Endothelial cell of umbilical vein (primary cell): ENCODE measurements at regions not wholly inside any gene's neighbourhood (a gene's known extent, or its start where the extent isn't known, plus 50 kb on each side); places are given as distances from the start of the nearest gene placed in this dataset.

Experiments used
- BruUV-seq: library from RNA; stranded (reverse); fragments of 400-500 nt; replicated peaks from 2 replicates; lab custom pipeline; 2021; lab: Mats Ljungman, UMichigan
- CTCF ChIA-PET: fragments of 300-600, 350-600 bp; sonication (Branson Sonifier 250); formaldehyde crosslinking; loops from one replicate; lab custom pipeline; 2021; ENCODE audit warnings: antibody characterized with exemption, inconsistent platforms; lab: Charles Lee
- POLR2A ChIA-PET: fragments of 300-600, 350-600 bp; sonication (Branson Sonifier 250); formaldehyde crosslinking; loops from one replicate; lab custom pipeline; 2021; ENCODE audit warnings: antibody characterized with exemption, inconsistent platforms; lab: Charles Lee
- DNase-seq: peaks from one replicate; pipeline ENCODE4 v3.0.0-alpha.2; 2011; ENCODE audit warnings: low read depth, low spot score
- FAIRE-seq: peaks from 2 replicates; lab custom pipeline; 2011; peaks lifted over from hg19 to GRCh38; lab: Jason Lieb, UNC
- H2AFZ ChIP-seq: 2 replicates; pipeline ENCODE4 v1.6.0; 2012; ENCODE audit warnings: low read depth, low read length, control low read depth, inconsistent platforms
- H3K27ac ChIP-seq: 2 replicates; pipeline ENCODE4 v1.5.1; 2011; ENCODE audit warnings: low read depth, mild to moderate bottlenecking, control low read depth, low read length, moderate library complexity; ENCODE audit not compliant: insufficient read depth
- H3K27me3 ChIP-seq, 2 experiments: 2 replicates each; pipeline versions ENCODE4 v1.6.0 to v1.6.1; 2011; ENCODE audit warnings: low read length in 2 of 2, mixed read lengths in 1 of 2; ENCODE audit not compliant: control insufficient read depth in 2 of 2, insufficient read depth in 2 of 2
- H3K36me3 ChIP-seq, 2 experiments: 2 replicates in 1 of 2; 3 replicates in 1 of 2; pipeline ENCODE4 v1.5.1; 2011; ENCODE audit warnings: low read length in 2 of 2, mild to moderate bottlenecking in 1 of 2, moderate library complexity in 1 of 2; ENCODE audit not compliant: control insufficient read depth in 2 of 2, insufficient read depth in 2 of 2; ENCODE audit errors: extremely low read depth in 1 of 2
- H3K4me1 ChIP-seq: 3 replicates; pipeline ENCODE4 v1.5.1; 2011; ENCODE audit warnings: mild to moderate bottlenecking, low read length; ENCODE audit not compliant: control insufficient read depth, insufficient read depth; ENCODE audit errors: extremely low read depth
- H3K4me2 ChIP-seq: 2 replicates; pipeline ENCODE4 v1.6.1; 2011; ENCODE audit warnings: low read length, control low read depth, mixed read lengths; ENCODE audit not compliant: insufficient read depth
- H3K4me3 ChIP-seq, 3 experiments: fragments of 200-600 bp in 1 of 3; sonication (generic), shearing (Covaris generic) in 1 of 3; replicated peaks in 1 of 3; 2 replicates each; pipeline ENCODE4 v1.5.1; 2011 to 2016; ENCODE audit warnings: control low read depth in 3 of 3, low read length in 3 of 3, mild to moderate bottlenecking in 2 of 3, inconsistent platforms in 1 of 3, low read depth in 1 of 3, moderate library complexity in 1 of 3; ENCODE audit not compliant: insufficient read depth in 1 of 3
- H3K79me2 ChIP-seq: 2 replicates; pipeline ENCODE4 v1.6.0; 2012; ENCODE audit warnings: low read length, inconsistent platforms; ENCODE audit not compliant: control insufficient read depth, insufficient read depth
- H3K9ac ChIP-seq: replicated peaks from 2 replicates; pipeline ENCODE3; 2011; ENCODE audit warnings: low read length, control low read depth; ENCODE audit not compliant: insufficient read depth; ENCODE audit errors: extremely low read depth
- H3K9me1 ChIP-seq: replicated peaks from 3 replicates; pipeline ENCODE4 v1.6.0; 2011; ENCODE audit warnings: mild to moderate bottlenecking, low read length; ENCODE audit not compliant: control insufficient read depth, insufficient read depth; ENCODE audit errors: extremely low read depth
- H3K9me3 ChIP-seq: replicated peaks from 2 replicates; pipeline ENCODE4 v1.5.1; 2012; ENCODE audit warnings: low read length, inconsistent platforms; ENCODE audit not compliant: control insufficient read depth, insufficient read depth
- H4K20me1 ChIP-seq: replicated peaks from 2 replicates; pipeline ENCODE3; 2011; ENCODE audit warnings: mild to moderate bottlenecking, low read length; ENCODE audit not compliant: control insufficient read depth, insufficient read depth; ENCODE audit errors: extremely low read depth
- EZH2 ChIP-seq: IDR thresholded peaks from 2 replicates; pipeline ENCODE4 v1.6.1; 2012; ENCODE audit warnings: borderline replicate concordance, low read depth, mild to moderate bottlenecking, moderate library complexity, low read length, inconsistent platforms; ENCODE audit not compliant: severe bottlenecking
- FOS ChIP-seq: IDR thresholded peaks from 2 replicates; pipeline ENCODE4 v1.6.1; 2011; ENCODE audit warnings: mild to moderate bottlenecking, low read length, moderate library complexity, borderline replicate concordance; ENCODE audit not compliant: insufficient read depth
- GATA2 ChIP-seq: IDR thresholded peaks from 2 replicates; pipeline ENCODE4 v1.7.0; 2011; ENCODE audit warnings: low read depth, mild to moderate bottlenecking, moderate library complexity, mixed read lengths, low read length; ENCODE audit not compliant: insufficient read length, insufficient read depth
- JUN ChIP-seq: IDR thresholded peaks from 2 replicates; pipeline ENCODE4 v1.6.1; 2011; ENCODE audit warnings: borderline replicate concordance, low read depth; ENCODE audit not compliant: insufficient read length, insufficient read depth
- MYC ChIP-seq: IDR thresholded peaks from one replicate; pipeline ENCODE4 v1.6.1; 2011; ENCODE audit warnings: mild to moderate bottlenecking, low read depth, low read length
- POLR2A ChIP-seq: IDR thresholded peaks from 2 replicates; pipeline ENCODE4 v1.6.1; 2012; ENCODE audit warnings: low read depth, mild to moderate bottlenecking, control low read depth, low read length
- POLR2AphosphoS5 ChIP-seq: IDR thresholded peaks from 2 replicates; pipeline ENCODE4 v1.6.1; 2012; ENCODE audit warnings: low read depth, mild to moderate bottlenecking, control low read depth, low read length, moderate library complexity; ENCODE audit not compliant: insufficient read depth
- dilution Hi-C: fragments of 300-500 bp; cut with MboI; formaldehyde crosslinking; loops from one replicate; pipeline ENCODE4 v1.15.0; 2019; ENCODE audit warnings: low sequenced_read_pairs; ENCODE audit not compliant: extremely low pct_ligation_motif_present
- intact Hi-C: fragments of 100-400 bp; cut with micrococcal nuclease; formaldehyde crosslinking; loops from one replicate; pipeline ENCODE4 v1.10.0; 2022
- TF ChIP-seq, protein P1 (sequence below): IDR thresholded peaks from 2 replicates; pipeline ENCODE4 v1.6.1; 2011; ENCODE audit not compliant: insufficient read depth, insufficient read length
- TF ChIP-seq, protein P2 (sequence below), 2 donors: IDR thresholded peaks; 1 replicate in 1 of 2; 2 replicates in 1 of 2; pipeline ENCODE4 v1.5.1; 2011; ENCODE audit warnings: low read length in 2 of 2, mild to moderate bottlenecking in 2 of 2, moderate library complexity in 2 of 2, control low read depth in 1 of 2, inconsistent platforms in 1 of 2, low read depth in 1 of 2; ENCODE audit not compliant: insufficient read depth in 1 of 2; ENCODE audit errors: extremely low read depth in 1 of 2

DNA sequence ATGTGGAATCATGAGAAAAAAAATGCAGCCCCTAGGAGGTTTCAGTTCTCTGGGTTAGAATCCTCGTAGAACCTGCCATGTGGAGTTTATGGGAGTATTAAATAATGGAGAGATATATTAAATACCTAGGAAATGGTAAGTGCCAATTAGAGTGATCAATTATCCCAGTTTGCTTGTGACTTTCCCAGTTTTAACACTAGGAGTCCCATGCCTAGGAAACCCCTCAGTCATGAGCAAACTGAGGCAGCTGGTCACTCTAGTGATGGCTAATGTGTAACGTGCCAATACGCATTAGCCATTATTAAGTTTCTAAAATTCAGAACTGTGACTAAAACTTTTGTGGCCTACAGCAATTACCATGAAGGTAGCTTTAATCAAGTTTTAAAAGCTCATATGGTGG lies 720.6 kb downstream of the TAF11L14 start:
- Histone ChIP-seq H3K4me2 (no peak overlapping the region), H3K27ac (no peak overlapping the region), H3K36me3 (no peaks in the 10 kb centered on the region), H3K9ac (no peak overlapping the region), H3K9me1 (no peaks in the 10 kb centered on the region), H4K20me1 (no peaks in the 10 kb centered on the region), H3K9me3 (no peaks in the 10 kb centered on the region), H3K27me3 (no peaks in the 10 kb centered on the region), H3K4me1 (no peaks in the 10 kb centered on the region), H3K79me2 (no peaks in the 10 kb centered on the region), H2AFZ (no peak overlapping the region), H3K4me3 (no peak overlapping the region)
- FAIRE-seq, result no peak
- intact Hi-C loops (no loop called here), dilution Hi-C loops (no loop called here)
- POLR2A ChIA-PET, result no interaction called here
- TF ChIP-seq EZH2, result no peak
- TF ChIP-seq, protein P1, sequence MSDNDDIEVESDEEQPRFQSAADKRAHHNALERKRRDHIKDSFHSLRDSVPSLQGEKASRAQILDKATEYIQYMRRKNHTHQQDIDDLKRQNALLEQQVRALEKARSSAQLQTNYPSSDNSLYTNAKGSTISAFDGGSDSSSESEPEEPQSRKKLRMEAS, result no peak
- TF ChIP-seq, protein P2, sequence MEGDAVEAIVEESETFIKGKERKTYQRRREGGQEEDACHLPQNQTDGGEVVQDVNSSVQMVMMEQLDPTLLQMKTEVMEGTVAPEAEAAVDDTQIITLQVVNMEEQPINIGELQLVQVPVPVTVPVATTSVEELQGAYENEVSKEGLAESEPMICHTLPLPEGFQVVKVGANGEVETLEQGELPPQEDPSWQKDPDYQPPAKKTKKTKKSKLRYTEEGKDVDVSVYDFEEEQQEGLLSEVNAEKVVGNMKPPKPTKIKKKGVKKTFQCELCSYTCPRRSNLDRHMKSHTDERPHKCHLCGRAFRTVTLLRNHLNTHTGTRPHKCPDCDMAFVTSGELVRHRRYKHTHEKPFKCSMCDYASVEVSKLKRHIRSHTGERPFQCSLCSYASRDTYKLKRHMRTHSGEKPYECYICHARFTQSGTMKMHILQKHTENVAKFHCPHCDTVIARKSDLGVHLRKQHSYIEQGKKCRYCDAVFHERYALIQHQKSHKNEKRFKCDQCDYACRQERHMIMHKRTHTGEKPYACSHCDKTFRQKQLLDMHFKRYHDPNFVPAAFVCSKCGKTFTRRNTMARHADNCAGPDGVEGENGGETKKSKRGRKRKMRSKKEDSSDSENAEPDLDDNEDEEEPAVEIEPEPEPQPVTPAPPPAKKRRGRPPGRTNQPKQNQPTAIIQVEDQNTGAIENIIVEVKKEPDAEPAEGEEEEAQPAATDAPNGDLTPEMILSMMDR (IDR thresholded peaks at IDR 0.05; ENCODE audit: extremely low read depth in 1 of 2, insufficient read depth in 1 of 2, low read depth in 1 of 2, low read length in 2 of 2), result no peak
- no peak for TF ChIP-seq GATA2
- TF ChIP-seq FOS, result no peak
- no peak for TF ChIP-seq MYC
- TF ChIP-seq POLR2A, result no peak
- TF ChIP-seq JUN, result no peak
- TF ChIP-seq POLR2AphosphoS5, result no peak
- no peak for DNase-seq
- BruUV-seq, result no TSS peak
- CTCF ChIA-PET, result no interaction called here
